ENCODE measurements at regions not wholly inside any gene's neighbourhood (a gene's known extent, or its start where the extent isn't known, plus 50 kb on each side); places are given as distances from the start of the nearest gene placed in this dataset.

GRCh38 chr9:134234001-134234660 is 69.8 kb upstream of the RNU6ATAC start:
- Histone ChIP-seq H3K27ac (ENCODE audit: low read depth, low read length) (no peak overlapping the region), H3K9me3 (ENCODE audit: control insufficient read depth in 3 of 3, low read length in 3 of 3) (no peaks in the 10 kb centered on the region), H3K4me1 (ENCODE audit: control insufficient read depth in 3 of 3, insufficient read depth in 3 of 3, low read length in 3 of 3) (peaks cover 14 to 25% (median 24%) of the 10 kb centered on the region in 3 donors), H3K27me3 (ENCODE audit: control insufficient read depth in 3 of 3, insufficient read depth in 3 of 3, low read length in 3 of 3) (peaks cover 4 to 10% (median 5%) of the 10 kb centered on the region in 3 donors), H3K36me3 (ENCODE audit: control insufficient read depth in 3 of 3, insufficient read depth in 3 of 3, low read length in 3 of 3) (no peaks in the 10 kb centered on the region), H3K4me3 (ENCODE audit: low read length in 3 of 3) (no peak overlapping the region), H3K9ac (ENCODE audit: low read depth in 1 of 3, low read length in 3 of 3) (no peak overlapping the region)

DNA sequence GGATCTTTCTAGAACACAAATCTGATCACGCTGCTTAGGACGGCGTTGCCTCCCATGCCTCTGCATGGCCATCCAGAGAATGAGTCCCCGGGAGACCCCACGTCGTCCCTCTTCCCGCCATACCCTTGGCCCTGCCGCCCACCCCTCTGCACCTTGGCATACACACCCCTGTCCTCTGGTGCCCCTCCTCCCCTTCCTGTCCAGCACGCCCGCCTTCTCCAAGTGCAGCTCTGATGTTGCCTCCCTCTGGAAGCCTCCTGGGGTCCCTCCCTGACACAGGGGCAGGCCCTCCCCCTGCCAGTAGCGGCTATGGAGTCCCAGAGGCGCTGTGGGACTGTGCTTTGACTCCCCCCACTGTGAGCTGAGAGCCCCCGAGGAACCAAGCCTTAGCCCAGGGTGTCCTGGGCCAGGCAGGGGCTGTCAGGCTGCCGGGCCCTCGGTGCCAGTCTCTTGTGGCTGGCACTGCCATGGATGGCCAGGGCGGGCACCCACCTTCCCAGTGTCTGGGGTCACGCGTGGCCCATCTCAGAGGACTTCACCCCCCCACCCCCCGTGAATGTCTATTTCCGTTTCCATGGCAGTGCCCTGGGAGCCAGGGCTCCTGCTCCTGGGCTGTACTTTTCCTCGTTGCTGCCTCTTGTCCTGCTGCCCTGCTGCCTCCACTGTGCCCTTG is 70.5 kb upstream of the RNU6ATAC start:
- H3K9ac ChIP-seq (ENCODE audit: low read depth in 1 of 3, low read length in 3 of 3), result no peak overlapping the region
- H3K27me3 ChIP-seq (ENCODE audit: control insufficient read depth in 3 of 3, insufficient read depth in 3 of 3, low read length in 3 of 3), result peaks cover 4 to 14% (median 5%) of the 10 kb centered on the region in 3 donors
- no peaks in the 10 kb centered on the region for H3K36me3 ChIP-seq (ENCODE audit: control insufficient read depth in 3 of 3, insufficient read depth in 3 of 3, low read length in 3 of 3)
- H3K4me1 ChIP-seq (ENCODE audit: control insufficient read depth in 3 of 3, insufficient read depth in 3 of 3, low read length in 3 of 3), result peaks cover 14 to 25% (median 24%) of the 10 kb centered on the region in 3 donors
- H3K27ac ChIP-seq (ENCODE audit: low read depth, low read length), result no peak overlapping the region
- no peak overlapping the region for H3K4me3 ChIP-seq (ENCODE audit: low read length in 3 of 3)
- H3K9me3 ChIP-seq (ENCODE audit: control insufficient read depth in 3 of 3, low read length in 3 of 3), result no peaks in the 10 kb centered on the region

- H3K27me3 ChIP-seq (ENCODE audit: control insufficient read depth in 3 of 3, insufficient read depth in 3 of 3, low read length in 3 of 3), result peaks cover 5 to 16% (median 7%) of the 10 kb centered on the region in 3 donors
- no peaks in the 10 kb centered on the region for H3K36me3 ChIP-seq (ENCODE audit: control insufficient read depth in 3 of 3, insufficient read depth in 3 of 3, low read length in 3 of 3)
- peaks cover 14 to 22% (median 20%) of the 10 kb centered on the region in 3 donors for H3K4me1 ChIP-seq (ENCODE audit: control insufficient read depth in 3 of 3, insufficient read depth in 3 of 3, low read length in 3 of 3)
- H3K27ac ChIP-seq (ENCODE audit: low read depth, low read length), result no peak overlapping the region
- H3K9me3 ChIP-seq (ENCODE audit: control insufficient read depth in 3 of 3, low read length in 3 of 3), result no peaks in the 10 kb centered on the region
- H3K4me3 ChIP-seq (ENCODE audit: low read length in 3 of 3), result no peak overlapping the region
- no peak overlapping the region for H3K9ac ChIP-seq (ENCODE audit: low read depth in 1 of 3, low read length in 3 of 3)
These were observed 71.0 kb upstream of the RNU6ATAC start for GRCh38 chr9:134235366-134235765.

DNA sequence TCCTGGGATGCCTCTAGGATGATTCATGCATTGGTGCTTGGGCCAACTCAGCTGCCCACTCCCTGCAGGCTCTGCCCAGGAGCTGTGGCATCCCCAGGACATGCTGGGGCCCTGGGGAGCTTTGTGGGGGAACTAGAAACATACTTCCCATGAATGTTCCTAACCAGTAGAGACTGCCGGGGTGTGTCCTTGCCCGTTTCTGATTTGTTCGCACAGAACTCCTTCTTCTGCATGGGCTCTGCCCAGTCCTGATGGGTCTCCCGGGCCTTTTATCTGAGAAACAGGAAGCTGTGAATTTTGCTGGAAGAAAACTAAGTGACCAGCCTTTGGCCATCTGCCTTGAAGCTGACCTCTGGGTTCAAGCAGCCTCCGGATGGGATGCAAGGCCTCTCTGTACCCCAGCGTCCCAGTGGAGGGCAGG is 71.6 kb upstream of the RNU6ATAC start:
- H3K4me1 ChIP-seq (ENCODE audit: control insufficient read depth in 3 of 3, insufficient read depth in 3 of 3, low read length in 3 of 3), result peaks cover 10 to 16% (median 13%) of the 10 kb centered on the region in 3 donors
- H3K9ac ChIP-seq (ENCODE audit: low read depth in 1 of 3, low read length in 3 of 3), result no peak overlapping the region
- H3K27ac ChIP-seq (ENCODE audit: low read depth, low read length), result no peak overlapping the region

GRCh38 chr9:134236935-134237629 is 72.7 kb upstream of the RNU6ATAC start:
- H3K36me3 ChIP-seq (ENCODE audit: control insufficient read depth in 3 of 3, insufficient read depth in 3 of 3, low read length in 3 of 3), result no peaks in the 10 kb centered on the region
- no peak overlapping the region for H3K9ac ChIP-seq (ENCODE audit: low read depth in 1 of 3, low read length in 3 of 3)
- peaks cover 0 to 6% (median 4%) of the 10 kb centered on the region in 3 donors for H3K4me1 ChIP-seq (ENCODE audit: control insufficient read depth in 3 of 3, insufficient read depth in 3 of 3, low read length in 3 of 3)
- H3K27me3 ChIP-seq (ENCODE audit: control insufficient read depth in 3 of 3, insufficient read depth in 3 of 3, low read length in 3 of 3), result peaks cover 5 to 22% (median 14%) of the 10 kb centered on the region in 3 donors
- no peak overlapping the region for H3K4me3 ChIP-seq (ENCODE audit: low read length in 3 of 3)
- H3K27ac ChIP-seq (ENCODE audit: low read depth, low read length), result no peak overlapping the region
- no peaks in the 10 kb centered on the region for H3K9me3 ChIP-seq (ENCODE audit: control insufficient read depth in 3 of 3, low read length in 3 of 3)

More for the DNA sequence above, 71.6 kb upstream of the RNU6ATAC start:
- Histone ChIP-seq H3K36me3 (ENCODE audit: control insufficient read depth in 3 of 3, insufficient read depth in 3 of 3, low read length in 3 of 3) (no peaks in the 10 kb centered on the region), H3K4me3 (ENCODE audit: low read length in 3 of 3) (no peak overlapping the region), H3K9me3 (ENCODE audit: control insufficient read depth in 3 of 3, low read length in 3 of 3) (no peaks in the 10 kb centered on the region), H3K27me3 (ENCODE audit: control insufficient read depth in 3 of 3, insufficient read depth in 3 of 3, low read length in 3 of 3) (peaks cover 5 to 22% (median 14%) of the 10 kb centered on the region in 3 donors)

- no peak overlapping the region for H3K9ac ChIP-seq (ENCODE audit: low read depth in 1 of 3, low read length in 3 of 3)
- no peak overlapping the region for H3K4me3 ChIP-seq (ENCODE audit: low read length in 3 of 3)
- H3K27ac ChIP-seq (ENCODE audit: low read depth, low read length), result no peak overlapping the region
- H3K9me3 ChIP-seq (ENCODE audit: control insufficient read depth in 3 of 3, low read length in 3 of 3), result no peaks in the 10 kb centered on the region
- H3K4me1 ChIP-seq (ENCODE audit: control insufficient read depth in 3 of 3, insufficient read depth in 3 of 3, low read length in 3 of 3), result peaks cover 0 to 6% (median 4%) of the 10 kb centered on the region in 3 donors
- H3K27me3 ChIP-seq (ENCODE audit: control insufficient read depth in 3 of 3, insufficient read depth in 3 of 3, low read length in 3 of 3), result peaks cover 5 to 25% (median 14%) of the 10 kb centered on the region in 3 donors
- no peaks in the 10 kb centered on the region for H3K36me3 ChIP-seq (ENCODE audit: control insufficient read depth in 3 of 3, insufficient read depth in 3 of 3, low read length in 3 of 3)
These were observed 73.4 kb upstream of the RNU6ATAC start for GRCh38 chr9:134237630-134238265.

DNA sequence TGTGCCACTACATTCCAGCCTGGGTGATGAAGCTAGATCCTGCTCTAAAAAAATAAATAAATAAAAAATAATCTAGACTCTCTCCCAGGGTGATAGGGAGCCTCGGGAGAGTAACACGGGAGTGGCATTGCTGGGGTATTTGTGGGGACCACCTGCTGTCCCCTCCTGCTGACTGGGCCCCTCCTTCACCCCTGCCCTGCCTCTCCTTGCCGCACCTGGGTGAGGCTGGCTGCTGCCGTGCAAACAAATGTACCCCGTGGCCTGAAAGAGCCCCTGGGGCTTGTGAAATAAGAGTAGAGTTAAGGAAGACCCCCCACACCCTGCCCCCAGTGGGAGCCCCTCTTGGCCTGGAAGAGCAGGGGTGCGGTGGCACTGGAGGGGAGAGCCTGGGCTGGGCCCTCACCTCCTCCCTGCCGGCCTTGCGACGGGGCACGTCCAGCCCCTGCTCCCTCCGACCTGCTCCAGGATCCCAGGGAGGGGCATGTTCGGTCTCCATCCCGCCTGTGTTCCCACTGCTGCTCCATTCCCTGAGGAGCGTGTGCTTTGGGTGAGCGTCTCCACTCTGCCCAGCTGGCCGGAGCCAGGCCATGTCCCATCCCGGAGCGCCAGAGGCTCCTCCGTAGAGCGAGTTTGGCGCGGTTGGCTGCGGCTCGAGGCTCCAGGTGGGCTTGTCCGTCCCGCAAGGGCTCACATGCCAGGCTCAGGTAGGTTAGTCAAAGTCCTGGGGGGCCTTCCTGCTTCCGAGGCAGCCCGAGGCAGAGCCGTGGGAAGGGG is 75.0 kb upstream of the RNU6ATAC start:
- Histone ChIP-seq H3K4me3 (ENCODE audit: low read length in 3 of 3) (no peak overlapping the region), H3K9me3 (ENCODE audit: control insufficient read depth in 3 of 3, low read length in 3 of 3) (no peaks in the 10 kb centered on the region), H3K27ac (ENCODE audit: low read depth, low read length) (no peak overlapping the region), H3K4me1 (ENCODE audit: control insufficient read depth in 3 of 3, insufficient read depth in 3 of 3, low read length in 3 of 3) (peaks cover 7 to 11% (median 10%) of the 10 kb centered on the region in 3 donors), H3K9ac (ENCODE audit: low read depth in 1 of 3, low read length in 3 of 3) (no peak overlapping the region), H3K36me3 (ENCODE audit: control insufficient read depth in 3 of 3, insufficient read depth in 3 of 3, low read length in 3 of 3) (no peaks in the 10 kb centered on the region), H3K27me3 (ENCODE audit: control insufficient read depth in 3 of 3, insufficient read depth in 3 of 3, low read length in 3 of 3) (peaks cover 5 to 28% (median 14%) of the 10 kb centered on the region in 3 donors)

DNA sequence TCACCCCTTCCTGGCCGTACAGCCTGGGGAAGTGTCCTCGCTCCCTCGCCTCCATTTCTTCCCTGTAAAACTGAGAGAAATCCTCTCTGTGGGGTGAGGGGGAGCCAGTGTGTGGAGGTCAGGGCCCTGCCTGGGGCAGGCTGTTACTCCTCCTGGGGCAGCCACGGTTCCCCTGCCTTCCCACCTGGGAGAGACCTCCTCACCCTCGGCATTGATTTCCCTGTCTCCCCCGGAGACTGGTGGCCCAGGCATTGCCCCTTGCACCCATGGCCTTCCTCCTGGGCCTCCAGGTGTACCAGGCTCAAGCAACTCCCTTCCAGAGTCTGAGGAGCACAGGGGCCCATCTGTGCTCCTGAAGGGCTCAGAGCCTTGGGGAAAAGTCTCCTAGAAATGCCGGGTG is 75.6 kb upstream of the RNU6ATAC start:
- H3K9me3 ChIP-seq (ENCODE audit: control insufficient read depth in 3 of 3, low read length in 3 of 3), result no peaks in the 10 kb centered on the region
- no peak overlapping the region for H3K9ac ChIP-seq (ENCODE audit: low read depth in 1 of 3, low read length in 3 of 3)
- H3K4me3 ChIP-seq (ENCODE audit: low read length in 3 of 3), result no peak overlapping the region
- no peak overlapping the region for H3K27ac ChIP-seq (ENCODE audit: low read depth, low read length)
- H3K36me3 ChIP-seq (ENCODE audit: control insufficient read depth in 3 of 3, insufficient read depth in 3 of 3, low read length in 3 of 3), result no peaks in the 10 kb centered on the region
- H3K4me1 ChIP-seq (ENCODE audit: control insufficient read depth in 3 of 3, insufficient read depth in 3 of 3, low read length in 3 of 3), result peaks cover 9 to 11% (median 10%) of the 10 kb centered on the region in 3 donors
- peaks cover 5 to 28% (median 16%) of the 10 kb centered on the region in 3 donors for H3K27me3 ChIP-seq (ENCODE audit: control insufficient read depth in 3 of 3, insufficient read depth in 3 of 3, low read length in 3 of 3)

GRCh38 chr9:134240361-134240760 is 76.0 kb upstream of the RNU6ATAC start:
- Histone ChIP-seq H3K36me3 (ENCODE audit: control insufficient read depth in 3 of 3, insufficient read depth in 3 of 3, low read length in 3 of 3) (no peaks in the 10 kb centered on the region), H3K4me1 (ENCODE audit: control insufficient read depth in 3 of 3, insufficient read depth in 3 of 3, low read length in 3 of 3) (peaks cover 9 to 11% (median 10%) of the 10 kb centered on the region in 3 donors), H3K9ac (ENCODE audit: low read depth in 1 of 3, low read length in 3 of 3) (no peak overlapping the region), H3K9me3 (ENCODE audit: control insufficient read depth in 3 of 3, low read length in 3 of 3) (no peaks in the 10 kb centered on the region), H3K4me3 (ENCODE audit: low read length in 3 of 3) (no peak overlapping the region), H3K27me3 (ENCODE audit: control insufficient read depth in 3 of 3, insufficient read depth in 3 of 3, low read length in 3 of 3) (peaks cover 7 to 28% (median 20%) of the 10 kb centered on the region in 3 donors), H3K27ac (ENCODE audit: low read depth, low read length) (no peak overlapping the region)
